A673 (cell line): ENCODE measurements at regions not wholly inside any gene's neighbourhood (a gene's known extent, or its start where the extent isn't known, plus 50 kb on each side); places are given as distances from the start of the nearest gene placed in this dataset.

Experiments used
- EZH2 ChIP-seq: fragments of 200-600 bp; sonication (generic); IDR thresholded peaks from 2 replicates; pipeline ENCODE4 v1.6.1; 2017; ENCODE audit warnings: borderline replicate concordance, low read depth, mild to moderate bottlenecking, mixed read lengths, antibody characterized with exemption, low read length; ENCODE audit not compliant: poor library complexity, severe bottlenecking
- TF ChIP-seq, protein P1 (sequence below): fragments of 300-800, 200-600 bp; sonication (generic); conservative IDR thresholded peaks from 2 replicates; pipeline ENCODE4 v1.5.1; 2017; ENCODE audit warnings: low read depth, mild to moderate bottlenecking, antibody characterized with exemption, low read length, moderate library complexity, mixed read lengths

DNA sequence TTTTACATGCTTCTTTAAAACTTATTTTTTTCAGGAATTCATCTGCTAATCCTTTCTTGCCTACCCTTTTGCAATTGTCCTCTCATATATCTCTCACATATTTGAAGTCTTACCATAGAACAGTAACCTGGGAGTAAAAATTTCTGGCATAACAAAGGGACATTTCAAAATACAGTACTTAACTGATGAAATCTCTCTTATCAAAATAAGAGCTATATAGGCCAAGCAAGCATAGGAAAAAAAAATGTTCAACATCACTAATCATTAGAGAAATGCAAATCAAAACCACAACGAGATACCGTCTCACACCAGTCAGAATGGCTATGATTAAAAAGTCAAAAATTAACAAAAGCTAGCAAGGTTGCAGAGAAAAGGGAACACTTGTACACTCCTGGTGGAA is 2062.7 kb upstream of the CDH6 start:
- TF ChIP-seq, protein P1, sequence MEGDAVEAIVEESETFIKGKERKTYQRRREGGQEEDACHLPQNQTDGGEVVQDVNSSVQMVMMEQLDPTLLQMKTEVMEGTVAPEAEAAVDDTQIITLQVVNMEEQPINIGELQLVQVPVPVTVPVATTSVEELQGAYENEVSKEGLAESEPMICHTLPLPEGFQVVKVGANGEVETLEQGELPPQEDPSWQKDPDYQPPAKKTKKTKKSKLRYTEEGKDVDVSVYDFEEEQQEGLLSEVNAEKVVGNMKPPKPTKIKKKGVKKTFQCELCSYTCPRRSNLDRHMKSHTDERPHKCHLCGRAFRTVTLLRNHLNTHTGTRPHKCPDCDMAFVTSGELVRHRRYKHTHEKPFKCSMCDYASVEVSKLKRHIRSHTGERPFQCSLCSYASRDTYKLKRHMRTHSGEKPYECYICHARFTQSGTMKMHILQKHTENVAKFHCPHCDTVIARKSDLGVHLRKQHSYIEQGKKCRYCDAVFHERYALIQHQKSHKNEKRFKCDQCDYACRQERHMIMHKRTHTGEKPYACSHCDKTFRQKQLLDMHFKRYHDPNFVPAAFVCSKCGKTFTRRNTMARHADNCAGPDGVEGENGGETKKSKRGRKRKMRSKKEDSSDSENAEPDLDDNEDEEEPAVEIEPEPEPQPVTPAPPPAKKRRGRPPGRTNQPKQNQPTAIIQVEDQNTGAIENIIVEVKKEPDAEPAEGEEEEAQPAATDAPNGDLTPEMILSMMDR, result no peak
- TF ChIP-seq EZH2, result no peak
